ENCODE measurements at regions not wholly inside any gene's neighbourhood (a gene's known extent, or its start where the extent isn't known, plus 50 kb on each side); places are given as distances from the start of the nearest gene placed in this dataset.

DNA sequence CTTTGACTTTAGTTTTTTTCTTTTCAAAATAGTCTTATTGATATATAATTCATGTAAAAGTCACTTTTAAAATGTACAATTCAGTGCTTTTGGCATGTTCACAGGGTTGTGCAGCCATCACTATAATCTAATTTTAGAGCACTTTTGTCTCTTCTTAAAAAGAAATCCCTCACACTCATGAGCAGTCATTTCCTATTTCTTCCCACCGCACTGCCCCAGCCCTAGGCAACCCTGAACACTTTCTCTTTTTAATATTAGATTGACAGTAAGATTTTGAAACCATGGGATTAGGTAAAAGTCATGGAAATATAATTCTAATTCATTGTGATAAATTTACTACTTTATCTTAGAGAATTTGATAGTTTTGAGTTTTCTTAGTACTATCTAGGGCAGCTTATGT, 309.4 kb downstream of the UTRN start:
- no peak overlapping the region for H4K5ac ChIP-seq (ENCODE audit: insufficient read length, low read depth, low read length)
- no peak overlapping the region for H3K4me2 ChIP-seq (ENCODE audit: insufficient read depth in 1 of 2, low read depth in 2 of 2, low read length in 2 of 2)
- FAIRE-seq (no peak), DNase-seq (ENCODE audit: low read depth in 1 of 2, low spot score in 2 of 2) (no peak)
- H2BK15ac ChIP-seq (ENCODE audit: low read length) = no peak overlapping the region
- H2AFZ ChIP-seq (ENCODE audit: low read length) = no peak overlapping the region
- no peak overlapping the region for H3K9ac ChIP-seq (replicated peaks in 1 of 4; ENCODE audit: extremely low read depth in 1 of 4, low read depth in 3 of 4, low read length in 3 of 4)
- H3K27ac ChIP-seq (ENCODE audit: low read depth, low read length) = no peak overlapping the region
- no peak overlapping the region for H4K91ac ChIP-seq (replicated peaks; ENCODE audit: insufficient read length, low read length)
- H3K4ac ChIP-seq (replicated peaks; ENCODE audit: insufficient read length, low read depth, low read length) = no peak overlapping the region
- H3K36me3 ChIP-seq (ENCODE audit: control insufficient read depth in 2 of 4, insufficient read depth in 4 of 4, low read length in 3 of 4) = peaks cover 0 to 16% (median 6%) of the 10 kb centered on the region in 4 experiments; a peak in 3 of 8 replicates
- no peak overlapping the region for H2BK20ac ChIP-seq (ENCODE audit: low read length)
- 91% methylated on average over 1 of the region's 1 CpG; no CpG with 5 or more reads in 1 of the 2 experiments for WGBS, 2 experiments (ENCODE audit: extremely low coverage in 1 of 2, insufficient coverage in 1 of 2, insufficient read length in 1 of 2, insufficient replicate concordance in 2 of 2, low coverage in 1 of 2, low lambda C conversion rate in 2 of 2, missing lambda C conversion rate in 1 of 2)
- H2AK5ac ChIP-seq (ENCODE audit: low read depth, low read length) = no peak overlapping the region
- no peak overlapping the region for H3K14ac ChIP-seq (ENCODE audit: insufficient read length)
- H4K8ac ChIP-seq (ENCODE audit: extremely low read depth, insufficient read depth, low read length) = no peak overlapping the region
- H4K20me1 ChIP-seq (replicated peaks in 1 of 2; ENCODE audit: control insufficient read depth in 1 of 2, insufficient read depth in 2 of 2, low read length in 2 of 2) = no peaks in the 10 kb centered on the region
- H3K18ac ChIP-seq (ENCODE audit: extremely low read depth, low read length) = no peak overlapping the region
- H3K27me3 ChIP-seq (replicated peaks in 1 of 4; ENCODE audit: control insufficient read depth in 3 of 4, extremely low read depth in 1 of 4, insufficient read depth in 3 of 4, low read length in 3 of 4) = no peaks in the 10 kb centered on the region
- no peak overlapping the region for H2BK120ac ChIP-seq (replicated peaks; ENCODE audit: low read depth, low read length)
- 0 out of 2 replicates have a peak, but pooled peaks cover 3% of the 10 kb centered on the region for H3K79me1 ChIP-seq (ENCODE audit: low read depth, low read length)
- no peaks in the 10 kb centered on the region for H3K23me2 ChIP-seq (ENCODE audit: low read depth, low read length)
- H3K4me3 ChIP-seq (ENCODE audit: extremely low read depth in 1 of 4, insufficient read depth in 2 of 4, low read depth in 3 of 4, low read length in 4 of 4) = no peak overlapping the region
- H3K9me3 ChIP-seq (ENCODE audit: insufficient read depth in 2 of 2, low read depth in 1 of 2, low read length in 1 of 2) = no peaks in the 10 kb centered on the region; a peak in 1 of 4 replicates
- peaks cover 0 to 4% of the 10 kb centered on the region in 2 experiments; a peak in 1 of 4 replicates for H3K79me2 ChIP-seq (ENCODE audit: control insufficient read depth in 1 of 2, insufficient read depth in 2 of 2, low read length in 2 of 2)
- POLR2A ChIA-PET (ENCODE audit: partially characterized antibody) = no interaction called here
- H2BK5ac ChIP-seq (ENCODE audit: low read depth, low read length) = no peak overlapping the region
- peaks cover 0 to 3% (median 0%) of the 10 kb centered on the region in 4 experiments; a peak in 2 of 7 replicates for H3K4me1 ChIP-seq (replicated peaks in 1 of 4; ENCODE audit: control insufficient read depth in 3 of 4, insufficient read depth in 4 of 4, low read length in 3 of 4)
- no peak overlapping the region for H3K23ac ChIP-seq (ENCODE audit: insufficient read length)
- H2BK12ac ChIP-seq (ENCODE audit: low read depth, low read length) = no peak overlapping the region
- CTCF ChIA-PET (ENCODE audit: partially characterized antibody) = interaction anchor here (0.5 kb wide), 1 partner anchor 89 kb away, joined by 3 read pairs; no protein-coding TSS in a partner anchor
- no peak overlapping the region for H3K56ac ChIP-seq (replicated peaks; ENCODE audit: insufficient read length, low read depth, low read length)
- TF ChIP-seq POLR2AphosphoS5 (IDR thresholded peaks at IDR 0.05; ENCODE audit: low read depth, low read length) (no peak), EZH2 (IDR thresholded peaks at IDR 0.05; ENCODE audit: low read depth, low read length, severe bottlenecking) (no peak), RNF2 (IDR thresholded peaks at IDR 0.05; ENCODE audit: borderline replicate concordance, low read depth, low read length, missing control alignments, poor library complexity, severe bottlenecking) (no peak), NANOG (IDR thresholded peaks at IDR 0.05; ENCODE audit: insufficient read depth, low read depth, low read length, poor library complexity, severe bottlenecking) (no peak), SUZ12 (IDR thresholded peaks at IDR 0.05; ENCODE audit: low read length) (no peak), JUND (IDR thresholded peaks at IDR 0.05; ENCODE audit: low read length) (no peak), SAP30 (IDR thresholded peaks at IDR 0.05; ENCODE audit: insufficient read depth, insufficient replicate concordance, low read length) (no peak)
- TF ChIP-seq, protein P1, sequence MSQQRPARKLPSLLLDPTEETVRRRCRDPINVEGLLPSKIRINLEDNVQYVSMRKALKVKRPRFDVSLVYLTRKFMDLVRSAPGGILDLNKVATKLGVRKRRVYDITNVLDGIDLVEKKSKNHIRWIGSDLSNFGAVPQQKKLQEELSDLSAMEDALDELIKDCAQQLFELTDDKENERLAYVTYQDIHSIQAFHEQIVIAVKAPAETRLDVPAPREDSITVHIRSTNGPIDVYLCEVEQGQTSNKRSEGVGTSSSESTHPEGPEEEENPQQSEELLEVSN (IDR thresholded peaks at IDR 0.05) = no peak
- TF ChIP-seq, protein P2, sequence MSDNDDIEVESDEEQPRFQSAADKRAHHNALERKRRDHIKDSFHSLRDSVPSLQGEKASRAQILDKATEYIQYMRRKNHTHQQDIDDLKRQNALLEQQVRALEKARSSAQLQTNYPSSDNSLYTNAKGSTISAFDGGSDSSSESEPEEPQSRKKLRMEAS (IDR thresholded peaks at IDR 0.05) = no peak
- TF ChIP-seq, protein P3, sequence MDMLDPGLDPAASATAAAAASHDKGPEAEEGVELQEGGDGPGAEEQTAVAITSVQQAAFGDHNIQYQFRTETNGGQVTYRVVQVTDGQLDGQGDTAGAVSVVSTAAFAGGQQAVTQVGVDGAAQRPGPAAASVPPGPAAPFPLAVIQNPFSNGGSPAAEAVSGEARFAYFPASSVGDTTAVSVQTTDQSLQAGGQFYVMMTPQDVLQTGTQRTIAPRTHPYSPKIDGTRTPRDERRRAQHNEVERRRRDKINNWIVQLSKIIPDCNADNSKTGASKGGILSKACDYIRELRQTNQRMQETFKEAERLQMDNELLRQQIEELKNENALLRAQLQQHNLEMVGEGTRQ (IDR thresholded peaks at IDR 0.05; ENCODE audit: low read length) = no peak

Data from H1 (cell line).